SU-DHL-6 (cell line): ENCODE measurements at regions not wholly inside any gene's neighbourhood (a gene's known extent, or its start where the extent isn't known, plus 50 kb on each side); places are given as distances from the start of the nearest gene placed in this dataset.

Experiments used
- EZH2phosphoT487 ChIP-seq: fragments of 200-600 bp; sonication (generic), shearing (Covaris generic); conservative IDR thresholded peaks from 2 replicates; pipeline ENCODE4 v1.6.1; 2018; ENCODE audit warnings: mild to moderate bottlenecking, antibody characterized with exemption, low read length, moderate library complexity, mixed read lengths
- TF ChIP-seq, protein P1 (sequence below): fragments of 200-600 bp; sonication (generic); IDR thresholded peaks from one replicate; pipeline ENCODE4 v1.5.1; 2017; ENCODE audit warnings: antibody characterized with exemption, mild to moderate bottlenecking, low read length, moderate library complexity; ENCODE audit not compliant: insufficient read depth, poor library complexity, severe bottlenecking

DNA sequence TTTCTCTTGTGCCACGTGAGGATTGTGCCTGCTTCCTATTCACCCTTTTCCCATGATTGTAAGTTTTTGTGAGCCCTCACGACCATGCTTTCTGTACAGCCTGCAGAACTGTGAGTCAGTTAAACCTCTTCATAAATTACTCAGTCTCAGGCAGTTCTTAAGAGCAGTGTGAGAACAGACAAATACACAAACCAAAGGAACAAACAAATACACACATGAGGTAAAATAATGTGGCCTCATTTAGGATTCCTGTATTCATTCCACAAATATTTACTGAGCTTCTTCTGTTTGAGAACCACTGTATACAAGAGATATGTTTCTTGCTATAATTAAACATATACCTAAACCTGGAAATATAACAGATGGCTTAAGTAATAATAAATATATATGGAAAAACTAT lies 760.3 kb downstream of the CDH9 start:
- TF ChIP-seq, protein P1, sequence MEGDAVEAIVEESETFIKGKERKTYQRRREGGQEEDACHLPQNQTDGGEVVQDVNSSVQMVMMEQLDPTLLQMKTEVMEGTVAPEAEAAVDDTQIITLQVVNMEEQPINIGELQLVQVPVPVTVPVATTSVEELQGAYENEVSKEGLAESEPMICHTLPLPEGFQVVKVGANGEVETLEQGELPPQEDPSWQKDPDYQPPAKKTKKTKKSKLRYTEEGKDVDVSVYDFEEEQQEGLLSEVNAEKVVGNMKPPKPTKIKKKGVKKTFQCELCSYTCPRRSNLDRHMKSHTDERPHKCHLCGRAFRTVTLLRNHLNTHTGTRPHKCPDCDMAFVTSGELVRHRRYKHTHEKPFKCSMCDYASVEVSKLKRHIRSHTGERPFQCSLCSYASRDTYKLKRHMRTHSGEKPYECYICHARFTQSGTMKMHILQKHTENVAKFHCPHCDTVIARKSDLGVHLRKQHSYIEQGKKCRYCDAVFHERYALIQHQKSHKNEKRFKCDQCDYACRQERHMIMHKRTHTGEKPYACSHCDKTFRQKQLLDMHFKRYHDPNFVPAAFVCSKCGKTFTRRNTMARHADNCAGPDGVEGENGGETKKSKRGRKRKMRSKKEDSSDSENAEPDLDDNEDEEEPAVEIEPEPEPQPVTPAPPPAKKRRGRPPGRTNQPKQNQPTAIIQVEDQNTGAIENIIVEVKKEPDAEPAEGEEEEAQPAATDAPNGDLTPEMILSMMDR, result no peak
- no peak for TF ChIP-seq EZH2phosphoT487
